ENCODE measurements at regions not wholly inside any gene's neighbourhood (a gene's known extent, or its start where the extent isn't known, plus 50 kb on each side); places are given as distances from the start of the nearest gene placed in this dataset.
A peak's percentile ranks its signal among the peaks of the same experiment; 100 is the strongest.

DNA sequence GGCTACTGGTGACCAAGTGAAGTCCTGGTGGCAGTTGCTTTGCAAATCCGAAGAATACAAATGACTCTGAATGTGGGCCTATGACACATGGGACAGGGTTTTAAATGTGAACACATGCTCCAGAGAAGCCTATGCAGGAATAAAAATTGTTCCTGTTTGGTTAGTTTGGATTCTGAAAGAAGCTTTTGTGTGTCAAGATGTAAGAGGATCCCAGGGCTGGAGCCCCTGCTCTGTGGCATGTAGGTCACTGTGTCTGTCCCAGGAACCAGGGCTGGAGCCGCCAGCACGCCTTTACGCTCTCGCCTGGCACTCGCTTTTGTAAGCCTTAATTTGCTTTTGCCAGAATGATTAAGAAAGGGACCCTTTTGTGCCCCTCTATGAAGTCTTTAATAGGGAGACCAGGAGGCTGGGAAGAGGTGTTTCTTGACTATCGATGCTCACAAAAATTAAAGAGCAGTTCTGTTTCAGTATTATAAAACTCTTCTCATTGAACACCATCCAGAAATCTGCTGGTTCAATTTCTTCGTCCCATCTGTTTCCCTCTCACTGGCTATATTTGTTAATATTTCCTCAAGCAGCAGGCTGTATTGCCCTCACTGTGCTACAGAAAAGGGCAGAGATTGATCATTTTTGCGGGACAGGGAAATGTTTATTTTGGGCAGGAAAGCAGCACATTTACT lies 532.7 kb upstream of the POU3F3 start:
- Histone ChIP-seq H3K36me3 (replicated peaks in 1 of 2) (no peaks in the 10 kb centered on the region), H3K27me3 (peaks cover 5% of the 10 kb centered on the region), H3K4me3 (no peak overlapping the region), H3K4me1 (replicated peaks in 1 of 2) (no peaks in the 10 kb centered on the region), H3K9me3 (replicated peaks in 1 of 3) (no peaks in the 10 kb centered on the region), H3K27ac (no peak overlapping the region)
- no peak for DNase-seq
- TF ChIP-seq POLR2A (IDR thresholded peaks at IDR 0.05) = no peak
- TF ChIP-seq, protein P1, sequence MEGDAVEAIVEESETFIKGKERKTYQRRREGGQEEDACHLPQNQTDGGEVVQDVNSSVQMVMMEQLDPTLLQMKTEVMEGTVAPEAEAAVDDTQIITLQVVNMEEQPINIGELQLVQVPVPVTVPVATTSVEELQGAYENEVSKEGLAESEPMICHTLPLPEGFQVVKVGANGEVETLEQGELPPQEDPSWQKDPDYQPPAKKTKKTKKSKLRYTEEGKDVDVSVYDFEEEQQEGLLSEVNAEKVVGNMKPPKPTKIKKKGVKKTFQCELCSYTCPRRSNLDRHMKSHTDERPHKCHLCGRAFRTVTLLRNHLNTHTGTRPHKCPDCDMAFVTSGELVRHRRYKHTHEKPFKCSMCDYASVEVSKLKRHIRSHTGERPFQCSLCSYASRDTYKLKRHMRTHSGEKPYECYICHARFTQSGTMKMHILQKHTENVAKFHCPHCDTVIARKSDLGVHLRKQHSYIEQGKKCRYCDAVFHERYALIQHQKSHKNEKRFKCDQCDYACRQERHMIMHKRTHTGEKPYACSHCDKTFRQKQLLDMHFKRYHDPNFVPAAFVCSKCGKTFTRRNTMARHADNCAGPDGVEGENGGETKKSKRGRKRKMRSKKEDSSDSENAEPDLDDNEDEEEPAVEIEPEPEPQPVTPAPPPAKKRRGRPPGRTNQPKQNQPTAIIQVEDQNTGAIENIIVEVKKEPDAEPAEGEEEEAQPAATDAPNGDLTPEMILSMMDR (IDR thresholded peaks at IDR 0.05) = no peak
- 42 to 53% (median 48%) methylated on average over 9 of the region's 9 CpGs for WGBS, 4 donors
- intact Hi-C loops (cut with DNase I) = no loop called here

DNA sequence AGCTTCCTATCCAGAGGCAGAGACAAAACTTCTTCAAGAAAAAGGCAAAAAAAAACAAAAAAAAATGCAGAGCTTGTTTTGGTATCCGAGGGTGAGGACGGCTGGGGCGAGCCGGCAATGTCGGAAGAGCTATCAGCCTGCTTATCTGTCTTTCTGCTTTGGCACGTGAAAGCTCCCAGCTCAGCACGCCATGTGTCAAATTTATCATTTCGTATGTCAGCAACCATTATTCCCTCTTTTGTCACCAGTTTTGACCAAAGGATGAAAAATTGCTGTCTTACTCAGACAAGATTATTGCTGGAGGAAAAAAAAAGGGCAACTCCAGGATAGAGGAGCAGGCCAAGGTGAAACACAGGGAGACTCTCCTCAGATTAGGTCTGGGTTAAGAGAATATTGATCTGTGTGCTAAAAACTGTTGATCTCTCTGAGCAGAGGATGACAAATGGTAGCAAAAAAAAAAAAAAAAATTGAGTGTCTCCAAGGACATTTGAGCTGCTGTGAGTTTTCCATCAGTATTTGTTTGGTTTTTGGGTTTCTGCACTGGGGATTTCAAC lies 532.0 kb upstream of the POU3F3 start:
- H3K27me3 ChIP-seq = peaks cover 5% of the 10 kb centered on the region
- H3K36me3 ChIP-seq (replicated peaks in 1 of 2) = no peaks in the 10 kb centered on the region
- DNase-seq = peak in 2 of 7 donors; percentile 3 to 16
- TF ChIP-seq, protein P1 (IDR thresholded peaks at IDR 0.05) = no peak
- no peak for TF ChIP-seq POLR2A (IDR thresholded peaks at IDR 0.05)
- 6 to 16% (median 10%) methylated on average over 8 of the region's 8 CpGs for WGBS, 4 donors
- H3K4me3 ChIP-seq = no peak overlapping the region
- intact Hi-C loops (cut with DNase I) = no loop called here
- no peaks in the 10 kb centered on the region for H3K9me3 ChIP-seq (replicated peaks in 1 of 3)
- H3K27ac ChIP-seq = no peak overlapping the region
- H3K4me1 ChIP-seq (replicated peaks in 1 of 2) = no peaks in the 10 kb centered on the region

DNA sequence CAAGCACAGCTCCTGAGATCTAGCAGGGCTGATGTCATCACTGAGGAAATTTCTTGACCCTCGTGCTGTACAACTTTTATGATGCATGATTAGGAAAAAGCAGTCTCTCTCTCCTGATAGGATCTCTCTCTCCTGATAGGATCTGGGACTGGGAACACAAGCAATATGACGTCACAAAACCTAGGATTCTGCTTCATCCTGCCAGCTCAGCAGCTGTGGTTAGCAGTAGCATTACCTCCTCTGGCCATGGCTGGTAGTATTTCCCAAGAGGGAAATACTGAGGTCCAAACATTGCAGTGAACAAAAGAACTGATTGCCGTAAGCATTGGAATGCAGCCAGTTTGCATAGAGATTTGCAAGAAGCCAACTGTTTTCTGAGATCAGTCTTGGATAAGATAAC lies 521.2 kb upstream of the POU3F3 start:
- Histone ChIP-seq H3K27ac (no peak overlapping the region), H3K27me3 (no peaks in the 10 kb centered on the region), H3K36me3 (replicated peaks in 1 of 2) (no peaks in the 10 kb centered on the region), H3K4me1 (replicated peaks in 1 of 2) (no peaks in the 10 kb centered on the region), H3K9me3 (replicated peaks in 1 of 3) (no peaks in the 10 kb centered on the region), H3K4me3 (no peak overlapping the region)
- intact Hi-C loops (cut with DNase I) = no loop called here
- WGBS, 4 donors = 40 to 61% (median 42%) methylated on average over 2 to 3 of the region's 3 CpGs
- TF ChIP-seq POLR2A (IDR thresholded peaks at IDR 0.05) = no peak
- TF ChIP-seq, protein P1 (IDR thresholded peaks at IDR 0.05) = no peak
- DNase-seq = no peak

DNA sequence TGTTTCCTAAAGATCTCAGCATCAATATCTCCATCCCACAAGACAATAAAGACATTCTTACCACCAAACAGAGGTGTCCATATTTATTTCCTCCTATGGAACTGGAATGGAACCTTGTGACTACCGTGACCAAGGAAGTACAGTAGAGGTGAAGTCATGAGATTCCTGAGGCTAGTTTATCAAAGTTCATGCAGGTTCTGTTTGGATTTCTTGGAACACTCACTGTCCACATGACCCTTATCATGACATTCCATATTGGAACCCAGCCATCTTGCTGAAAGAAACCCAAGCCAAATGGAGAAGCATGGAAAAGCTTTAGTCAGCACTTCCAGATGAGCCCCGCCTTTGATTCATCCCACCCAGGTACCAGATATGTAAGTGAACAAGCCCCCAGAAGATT lies 516.0 kb upstream of the POU3F3 start:
- no peak for DNase-seq
- H3K27ac ChIP-seq = no peak overlapping the region
- no peaks in the 10 kb centered on the region for H3K36me3 ChIP-seq (replicated peaks in 1 of 2)
- no peak overlapping the region for H3K4me3 ChIP-seq
- no peaks in the 10 kb centered on the region for H3K27me3 ChIP-seq
- TF ChIP-seq, protein P1 (IDR thresholded peaks at IDR 0.05) = no peak
- TF ChIP-seq POLR2A (IDR thresholded peaks at IDR 0.05) = no peak
- 32 to 97% (median 41%) methylated on average over 2 of the region's 2 CpGs for WGBS, 4 donors
- no peaks in the 10 kb centered on the region for H3K9me3 ChIP-seq (replicated peaks in 1 of 3)
- no peaks in the 10 kb centered on the region for H3K4me1 ChIP-seq (replicated peaks in 1 of 2)
- intact Hi-C loops (cut with DNase I) = no loop called here
